ENCODE measurements at regions not wholly inside any gene's neighbourhood (a gene's known extent, or its start where the extent isn't known, plus 50 kb on each side); places are given as distances from the start of the nearest gene placed in this dataset.

GRCh38 chr3:181660337-181660736 is 51.4 kb upstream of the SOX2 start:
- peak; percentile 21 for DNase-seq

GRCh38 chr3:181637456-181637855 is 74.3 kb upstream of the SOX2 start:
- DNase-seq: no peak

GRCh38 chr3:181637056-181637455 is 74.7 kb upstream of the SOX2 start:
- no peak for DNase-seq

- no peak for DNase-seq
Measured at GRCh38 chr3:181635141-181635540, 76.6 kb upstream of the SOX2 start.

- no peak for DNase-seq
Measured at GRCh38 chr3:181633556-181633955, 78.2 kb upstream of the SOX2 start.

- DNase-seq: no peak
Measured at GRCh38 chr3:181631901-181632300, 79.8 kb upstream of the SOX2 start.

GRCh38 chr3:181630853-181631252 is 80.9 kb upstream of the SOX2 start:
- DNase-seq: no peak

GRCh38 chr3:181629711-181630110 is 82.0 kb upstream of the SOX2 start:
- DNase-seq: no peak

GRCh38 chr3:181629029-181629428 is 82.7 kb upstream of the SOX2 start:
- no peak for DNase-seq

- DNase-seq: no peak
Measured at GRCh38 chr3:181628384-181628783, 83.3 kb upstream of the SOX2 start.

GRCh38 chr3:181626036-181626435 is 85.7 kb upstream of the SOX2 start:
- DNase-seq: no peak

- peak; percentile 59 for DNase-seq
Measured at GRCh38 chr3:181623924-181624694, 87.6 kb upstream of the SOX2 start.

- DNase-seq: no peak
Measured at GRCh38 chr3:181622365-181622764, 89.4 kb upstream of the SOX2 start.

GRCh38 chr3:181619897-181620296 is 91.8 kb upstream of the SOX2 start:
- no peak for DNase-seq

- no peak for DNase-seq
Measured at GRCh38 chr3:181618260-181618659, 93.5 kb upstream of the SOX2 start.

- no peak for DNase-seq
Measured at GRCh38 chr3:181616088-181617070, 95.3 kb upstream of the SOX2 start.

- no peak for DNase-seq
Measured at GRCh38 chr3:181615666-181616065, 96.1 kb upstream of the SOX2 start.

- peak; percentile 22 for DNase-seq
Measured at GRCh38 chr3:181614878-181615277, 96.8 kb upstream of the SOX2 start.

GRCh38 chr3:181613813-181614212 is 97.9 kb upstream of the SOX2 start:
- DNase-seq: no peak

- no peak for DNase-seq
Measured at GRCh38 chr3:181613191-181613590, 98.5 kb upstream of the SOX2 start.

- DNase-seq: peak; percentile 87
Measured at GRCh38 chr3:181610973-181611265, 100.8 kb upstream of the SOX2 start.

GRCh38 chr3:181610083-181610972 is 101.4 kb upstream of the SOX2 start:
- DNase-seq: peak; percentile 22

All from NCI-H774 (cell line).